AG04450 (cell line): ENCODE measurements at regions not wholly inside any gene's neighbourhood (a gene's known extent, or its start where the extent isn't known, plus 50 kb on each side); places are given as distances from the start of the nearest gene placed in this dataset.

ENCODE experiments used
- CTCF ChIA-PET: fragments of 300-600, 350-600 bp; formaldehyde crosslinking; extraction: SDS; loops from one replicate; lab custom pipeline; 2022; ENCODE audit warnings: antibody characterized with exemption, inconsistent platforms; lab: Charles Lee
- POLR2A ChIA-PET: fragments of 350-600 bp; formaldehyde crosslinking; extraction: SDS; loops from one replicate; lab custom pipeline; 2021; ENCODE audit warnings: antibody characterized with exemption, inconsistent platforms; lab: Yijun Ruan, JAX
- DNase-seq: peaks from one replicate; pipeline ENCODE4 v3.0.0-alpha.2; 2011; ENCODE audit warnings: low read depth, low spot score
- H3K27ac ChIP-seq: one replicate; pipeline ENCODE4 v1.5.1; 2012; ENCODE audit warnings: low read depth, low read length, control low read depth
- H3K27me3 ChIP-seq: one replicate; pipeline ENCODE4 v1.6.0; 2012; ENCODE audit warnings: low read length; ENCODE audit not compliant: control insufficient read depth, insufficient read depth
- H3K4me3 ChIP-seq: 2 replicates; pipeline ENCODE4 v1.5.1; 2011; ENCODE audit warnings: mild to moderate bottlenecking, low read depth, low read length, control low read depth
- H3K9me3 ChIP-seq: 2 replicates; pipeline ENCODE4 v1.5.1; 2012; ENCODE audit warnings: low read length; ENCODE audit not compliant: control insufficient read depth, insufficient read depth
- TF ChIP-seq, protein P1 (sequence below): IDR thresholded peaks from 2 replicates; pipeline ENCODE4 v1.5.1; 2011; ENCODE audit warnings: low read depth, low read length, control low read depth, inconsistent platforms

DNA sequence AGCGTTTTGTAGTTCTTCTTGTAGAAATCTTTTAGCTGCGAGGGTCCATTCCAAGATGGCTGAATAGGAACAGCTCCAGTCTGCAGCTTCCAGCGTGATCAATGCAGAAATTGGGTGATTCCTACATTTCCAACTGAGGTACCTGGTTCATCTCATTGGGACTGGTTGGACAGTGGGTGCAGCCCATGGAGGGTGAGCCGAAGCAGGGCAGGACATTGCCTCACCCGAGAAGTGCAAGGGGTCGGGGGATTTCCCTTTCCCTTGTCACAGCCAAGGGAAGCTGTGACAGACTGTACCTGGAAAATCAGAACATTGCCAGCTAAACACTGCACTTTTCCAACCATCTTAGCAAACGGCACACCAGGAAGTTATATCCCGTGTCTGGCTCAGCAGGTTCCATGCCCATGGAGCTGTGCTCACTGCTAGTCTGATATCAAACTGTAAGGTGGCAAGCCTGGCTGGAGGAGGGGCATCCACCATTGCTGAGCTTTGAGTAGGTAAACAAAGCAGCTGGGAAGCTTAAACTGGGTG lies 176.0 kb upstream of the SPRY2 start:
- Histone ChIP-seq H3K4me3 (no peak overlapping the region), H3K9me3 (no peaks in the 10 kb centered on the region), H3K27me3 (no peaks in the 10 kb centered on the region), H3K27ac (no peak overlapping the region)
- no peak for DNase-seq
- ChIA-PET CTCF (no interaction called here), POLR2A (no interaction called here)
- TF ChIP-seq, protein P1, sequence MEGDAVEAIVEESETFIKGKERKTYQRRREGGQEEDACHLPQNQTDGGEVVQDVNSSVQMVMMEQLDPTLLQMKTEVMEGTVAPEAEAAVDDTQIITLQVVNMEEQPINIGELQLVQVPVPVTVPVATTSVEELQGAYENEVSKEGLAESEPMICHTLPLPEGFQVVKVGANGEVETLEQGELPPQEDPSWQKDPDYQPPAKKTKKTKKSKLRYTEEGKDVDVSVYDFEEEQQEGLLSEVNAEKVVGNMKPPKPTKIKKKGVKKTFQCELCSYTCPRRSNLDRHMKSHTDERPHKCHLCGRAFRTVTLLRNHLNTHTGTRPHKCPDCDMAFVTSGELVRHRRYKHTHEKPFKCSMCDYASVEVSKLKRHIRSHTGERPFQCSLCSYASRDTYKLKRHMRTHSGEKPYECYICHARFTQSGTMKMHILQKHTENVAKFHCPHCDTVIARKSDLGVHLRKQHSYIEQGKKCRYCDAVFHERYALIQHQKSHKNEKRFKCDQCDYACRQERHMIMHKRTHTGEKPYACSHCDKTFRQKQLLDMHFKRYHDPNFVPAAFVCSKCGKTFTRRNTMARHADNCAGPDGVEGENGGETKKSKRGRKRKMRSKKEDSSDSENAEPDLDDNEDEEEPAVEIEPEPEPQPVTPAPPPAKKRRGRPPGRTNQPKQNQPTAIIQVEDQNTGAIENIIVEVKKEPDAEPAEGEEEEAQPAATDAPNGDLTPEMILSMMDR: no peak

DNA sequence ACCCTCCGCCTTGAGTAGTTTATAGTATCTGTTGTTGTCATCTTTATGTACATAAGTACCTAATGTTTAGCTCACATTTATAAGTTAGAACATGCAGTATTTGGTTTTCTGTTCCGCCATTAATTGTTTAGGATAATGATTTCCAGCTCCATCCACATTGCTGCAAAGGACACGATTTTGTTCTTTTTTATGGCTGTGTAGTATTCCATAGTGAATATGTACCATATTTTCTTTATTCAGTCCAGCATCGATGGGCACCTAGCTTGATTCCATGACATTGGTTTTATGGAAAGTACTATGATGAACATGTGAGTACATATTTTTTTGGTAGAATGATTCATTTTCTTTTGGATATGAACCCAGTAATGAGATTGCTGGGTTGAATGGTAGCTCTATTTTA lies 174.4 kb upstream of the SPRY2 start:
- Histone ChIP-seq H3K9me3 (no peaks in the 10 kb centered on the region), H3K27me3 (no peaks in the 10 kb centered on the region), H3K4me3 (no peak overlapping the region), H3K27ac (no peak overlapping the region)
- ChIA-PET POLR2A (no interaction called here), CTCF (no interaction called here)
- TF ChIP-seq, protein P1: no peak
- no peak for DNase-seq

DNA sequence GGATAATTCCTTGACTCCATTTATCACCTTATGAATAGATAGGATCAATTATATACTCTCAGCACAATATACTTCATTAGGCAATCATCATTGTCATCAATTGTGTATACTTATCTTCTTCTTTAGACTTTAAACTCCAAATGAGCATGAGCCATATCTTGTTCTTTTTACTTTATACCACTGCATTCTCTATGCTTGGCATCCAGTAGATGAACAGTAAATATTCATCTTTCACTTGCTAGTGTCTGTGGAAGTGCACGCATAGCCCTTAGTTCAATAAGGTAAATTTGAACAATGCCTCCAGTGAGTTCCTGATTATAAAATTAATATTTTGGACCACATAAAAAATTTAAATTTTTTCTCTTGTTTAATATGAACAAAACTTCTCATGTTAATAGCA lies 172.3 kb upstream of the SPRY2 start:
- Histone ChIP-seq H3K4me3 (no peak overlapping the region), H3K27me3 (no peaks in the 10 kb centered on the region), H3K9me3 (no peaks in the 10 kb centered on the region), H3K27ac (no peak overlapping the region)
- TF ChIP-seq, protein P1: no peak
- DNase-seq: no peak
- ChIA-PET POLR2A (no interaction called here), CTCF (no interaction called here)

DNA sequence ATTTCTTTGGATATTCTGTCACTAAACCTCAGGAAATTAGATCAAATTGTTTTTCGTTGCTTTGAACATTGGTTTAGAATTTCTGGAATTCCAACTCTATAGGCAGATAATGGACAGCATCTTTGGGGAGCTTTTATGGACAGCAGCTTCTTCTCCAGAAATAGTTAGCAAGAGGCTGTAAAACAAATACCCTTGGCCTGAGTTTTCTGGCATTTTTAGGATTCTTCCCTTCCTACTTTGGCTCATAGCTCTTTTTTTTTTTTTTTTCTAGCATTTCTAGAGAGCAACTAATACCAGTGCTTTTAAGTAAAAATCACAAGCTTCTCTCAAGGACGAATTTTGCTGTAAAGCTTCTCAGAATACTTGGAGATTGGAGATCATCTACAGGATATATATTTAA lies 169.8 kb upstream of the SPRY2 start:
- CTCF ChIA-PET: no interaction called here
- H3K27ac ChIP-seq: no peak overlapping the region
- DNase-seq: no peak
- TF ChIP-seq, protein P1: no peak
- POLR2A ChIA-PET: no interaction called here
- no peaks in the 10 kb centered on the region for H3K9me3 ChIP-seq
- H3K27me3 ChIP-seq: no peaks in the 10 kb centered on the region
- H3K4me3 ChIP-seq: no peak overlapping the region

DNA sequence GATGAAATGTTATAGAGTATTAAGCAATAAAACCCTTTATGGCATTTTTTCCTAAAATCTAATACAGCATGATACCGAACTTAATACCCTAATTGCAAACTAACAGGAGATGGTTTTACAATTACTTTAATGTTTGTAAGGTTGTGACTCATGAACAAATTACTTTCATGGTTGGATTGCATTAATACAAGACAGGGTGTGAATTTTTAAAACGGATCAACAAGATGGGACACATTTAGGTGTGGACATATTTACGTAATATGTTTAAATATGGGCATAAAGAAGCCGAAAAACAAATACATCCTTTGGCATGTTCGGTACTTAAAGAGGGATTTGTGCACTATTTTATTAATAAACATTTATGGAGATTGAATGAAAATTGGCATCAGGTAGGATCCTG lies 168.3 kb upstream of the SPRY2 start:
- DNase-seq: no peak
- Histone ChIP-seq H3K9me3 (no peaks in the 10 kb centered on the region), H3K4me3 (no peak overlapping the region), H3K27me3 (no peaks in the 10 kb centered on the region), H3K27ac (no peak overlapping the region)
- ChIA-PET CTCF (no interaction called here), POLR2A (no interaction called here)
- TF ChIP-seq, protein P1: no peak
